ENCODE measurements at regions not wholly inside any gene's neighbourhood (a gene's known extent, or its start where the extent isn't known, plus 50 kb on each side); places are given as distances from the start of the nearest gene placed in this dataset.

DNA sequence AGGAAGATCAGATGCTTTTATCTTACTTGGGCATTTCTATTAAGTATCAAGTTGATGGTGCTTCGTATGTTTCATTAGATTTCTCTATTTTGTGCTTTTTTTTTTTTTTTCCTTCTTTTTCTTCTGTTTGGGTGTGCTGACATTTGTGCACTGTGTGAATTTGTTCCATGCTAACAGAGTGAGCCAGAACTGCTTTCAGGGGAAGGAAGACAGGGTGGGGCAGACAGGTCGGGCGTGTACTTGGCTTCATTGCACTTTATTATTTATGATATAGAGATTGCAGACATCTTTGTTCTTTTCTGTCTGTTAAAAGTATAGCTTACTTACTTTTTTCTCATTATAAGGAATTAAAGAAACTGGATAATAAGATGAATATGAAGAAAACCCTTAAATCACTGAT lies 112.2 kb downstream of the FGF18 start:
- no peak overlapping the region for H2BK20ac ChIP-seq (ENCODE audit: low read depth, low read length)
- no peak overlapping the region for H2BK15ac ChIP-seq (ENCODE audit: low read depth, low read length)
- no peak overlapping the region for H3K4ac ChIP-seq (ENCODE audit: low read depth, low read length)
- H3K79me1 ChIP-seq (ENCODE audit: low read depth in 1 of 2, low read length in 2 of 2), result no peaks in the 10 kb centered on the region
- TF ChIP-seq RAD21 (IDR thresholded peaks at IDR 0.05; ENCODE audit: low read length) (no peak), CHD1 (IDR thresholded peaks at IDR 0.05; ENCODE audit: low read depth, low read length) (no peak), MXI1 (IDR thresholded peaks at IDR 0.05; ENCODE audit: borderline replicate concordance, low read depth, low read length) (no peak), FOS (IDR thresholded peaks at IDR 0.05; ENCODE audit: low read depth, low read length) (no peak), MAZ (IDR thresholded peaks at IDR 0.05; ENCODE audit: borderline replicate concordance, low read depth, low read length) (no peak), BHLHE40 (IDR thresholded peaks at IDR 0.05; ENCODE audit: low read depth, low read length) (no peak), RFX5 (IDR thresholded peaks at IDR 0.05; ENCODE audit: low read depth, low read length) (no peak), MAFK (IDR thresholded peaks at IDR 0.05; ENCODE audit: low read depth, low read length) (no peak)
- TF ChIP-seq, protein P1, sequence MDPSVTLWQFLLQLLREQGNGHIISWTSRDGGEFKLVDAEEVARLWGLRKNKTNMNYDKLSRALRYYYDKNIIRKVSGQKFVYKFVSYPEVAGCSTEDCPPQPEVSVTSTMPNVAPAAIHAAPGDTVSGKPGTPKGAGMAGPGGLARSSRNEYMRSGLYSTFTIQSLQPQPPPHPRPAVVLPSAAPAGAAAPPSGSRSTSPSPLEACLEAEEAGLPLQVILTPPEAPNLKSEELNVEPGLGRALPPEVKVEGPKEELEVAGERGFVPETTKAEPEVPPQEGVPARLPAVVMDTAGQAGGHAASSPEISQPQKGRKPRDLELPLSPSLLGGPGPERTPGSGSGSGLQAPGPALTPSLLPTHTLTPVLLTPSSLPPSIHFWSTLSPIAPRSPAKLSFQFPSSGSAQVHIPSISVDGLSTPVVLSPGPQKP (IDR thresholded peaks at IDR 0.05; ENCODE audit: borderline replicate concordance, low read depth, low read length), result no peak
- TF ChIP-seq, protein P2, sequence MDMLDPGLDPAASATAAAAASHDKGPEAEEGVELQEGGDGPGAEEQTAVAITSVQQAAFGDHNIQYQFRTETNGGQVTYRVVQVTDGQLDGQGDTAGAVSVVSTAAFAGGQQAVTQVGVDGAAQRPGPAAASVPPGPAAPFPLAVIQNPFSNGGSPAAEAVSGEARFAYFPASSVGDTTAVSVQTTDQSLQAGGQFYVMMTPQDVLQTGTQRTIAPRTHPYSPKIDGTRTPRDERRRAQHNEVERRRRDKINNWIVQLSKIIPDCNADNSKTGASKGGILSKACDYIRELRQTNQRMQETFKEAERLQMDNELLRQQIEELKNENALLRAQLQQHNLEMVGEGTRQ (IDR thresholded peaks at IDR 0.05; ENCODE audit: low read depth, low read length), result no peak
- intact Hi-C loops (cut with micrococcal nuclease), result no loop called here
- H2AFZ ChIP-seq (replicated peaks; ENCODE audit: low read length, poor library complexity), result no peak overlapping the region
- H3K36me3 ChIP-seq (ENCODE audit: control insufficient read depth, insufficient read depth, low read length), result no peaks in the 10 kb centered on the region
- H3K4me3 ChIP-seq (ENCODE audit: insufficient read depth, low read depth, low read length), result no peak overlapping the region
- H4K5ac ChIP-seq (ENCODE audit: low read depth, low read length), result no peak overlapping the region
- no peak overlapping the region for H2AK5ac ChIP-seq (ENCODE audit: low read depth, low read length)
- no peaks in the 10 kb centered on the region for H4K20me1 ChIP-seq (ENCODE audit: insufficient read depth, low read length)
- no peak overlapping the region for H4K91ac ChIP-seq (ENCODE audit: insufficient read depth, low read depth, low read length)
- in situ Hi-C loops (cut with MboI; ENCODE audit: low sequenced_read_pairs), result no loop called here
- CTCF ChIA-PET, result no interaction called here
- POLR2A ChIA-PET (ENCODE audit: unreplicated experiment), result no interaction called here
- no peak overlapping the region for H3K56ac ChIP-seq (ENCODE audit: extremely low read depth, insufficient read depth, low read length)
- no CpG with 5 or more reads among the region's 3 CpGs for WGBS, 2 experiments (ENCODE audit: extremely low coverage in 2 of 2, insufficient read length in 1 of 2)
- H2AK9ac ChIP-seq (replicated peaks; ENCODE audit: low read depth, low read length, poor library complexity), result no peak overlapping the region
- no peak overlapping the region for H3K23ac ChIP-seq (ENCODE audit: low read depth, low read length)
- H2BK120ac ChIP-seq (ENCODE audit: low read depth, low read length), result no peak overlapping the region
- H2BK5ac ChIP-seq (ENCODE audit: low read depth, low read length, poor library complexity, severe bottlenecking), result no peak overlapping the region
- H3K18ac ChIP-seq (ENCODE audit: low read depth, low read length), result no peak overlapping the region
- BruUV-seq (replicated peaks), result no TSS peak
- H3K27ac ChIP-seq (ENCODE audit: insufficient read depth, low read length), result no peak overlapping the region
- no peak overlapping the region for H3K14ac ChIP-seq (replicated peaks; ENCODE audit: low read depth, low read length)
- H3K27me3 ChIP-seq (ENCODE audit: control insufficient read depth, insufficient read depth, low read length), result no peaks in the 10 kb centered on the region; the same call in none of the 2 replicates
- DNase-seq (no peak), ATAC-seq (ENCODE audit: low read depth) (no peak)
- no peak overlapping the region for H3K9ac ChIP-seq (ENCODE audit: low read depth, low read length)
- H3K9me3 ChIP-seq (ENCODE audit: control insufficient read depth, insufficient read depth, low read length), result no peaks in the 10 kb centered on the region
- no peak overlapping the region for H4K8ac ChIP-seq (ENCODE audit: low read depth in 2 of 2, low read length in 2 of 2)
- H3K4me2 ChIP-seq (ENCODE audit: low read depth, low read length), result no peak overlapping the region
- H3K9me1 ChIP-seq (ENCODE audit: insufficient read depth, low read length), result no peaks in the 10 kb centered on the region
- H3K4me1 ChIP-seq (ENCODE audit: control insufficient read depth, insufficient read depth, low read length), result no peaks in the 10 kb centered on the region
- dilution Hi-C loops (cut with HindIII; ENCODE audit: low sequenced_read_pairs, unreplicated experiment), result no loop called here
